ENCODE measurements at regions not wholly inside any gene's neighbourhood (a gene's known extent, or its start where the extent isn't known, plus 50 kb on each side); places are given as distances from the start of the nearest gene placed in this dataset.

- no peaks in the 10 kb centered on the region for H3K4me1 ChIP-seq (ENCODE audit: control insufficient read depth, insufficient read depth, low read length)
- no peak overlapping the region for H3K4me3 ChIP-seq
- POLR2A ChIA-PET, result no interaction called here
- no peaks in the 10 kb centered on the region for H3K9me3 ChIP-seq (replicated peaks; ENCODE audit: control insufficient read depth, insufficient read depth, low read length)
- TF ChIP-seq SUPT20H (IDR thresholded peaks at IDR 0.05; ENCODE audit: borderline replicate concordance, control insufficient read depth, low read depth, low read length), result no peak
- no peak for TF ChIP-seq STAT1 (conservative IDR thresholded peaks at IDR 0.05)
- no peak for TF ChIP-seq JUND (IDR thresholded peaks at IDR 0.05; ENCODE audit: low read depth, low read length)
- TF ChIP-seq EP300 (IDR thresholded peaks at IDR 0.05; ENCODE audit: borderline replicate concordance in 1 of 2, control insufficient read depth in 1 of 2, low read depth in 2 of 2, low read length in 2 of 2), result no peak
- TF ChIP-seq WRNIP1 (IDR thresholded peaks at IDR 0.05; ENCODE audit: borderline replicate concordance, low read depth, low read length), result no peak
- no peak for TF ChIP-seq KLF5 (IDR thresholded peaks at IDR 0.05; ENCODE audit: partially characterized antibody)
- no peak for TF ChIP-seq NFXL1 (IDR thresholded peaks at IDR 0.05; ENCODE audit: borderline replicate concordance)
- no peak for TF ChIP-seq NFIC (IDR thresholded peaks at IDR 0.05; ENCODE audit: low read depth, low read length)
- no peak for TF ChIP-seq POLR2AphosphoS2 (IDR thresholded peaks at IDR 0.05; ENCODE audit: low read depth, low read length)
- TF ChIP-seq REST (IDR thresholded peaks at IDR 0.05; ENCODE audit: low read depth, low read length), result no peak
- TF ChIP-seq IKZF2 (IDR thresholded peaks at IDR 0.05), result no peak
- no peak for TF ChIP-seq RAD21 (IDR thresholded peaks at IDR 0.05; ENCODE audit: insufficient read depth, low read depth, low read length)
- in situ Hi-C loops (cut with MboI), result no loop called here
- BruUV-seq (replicated peaks), result no TSS peak
- no peaks in the 10 kb centered on the region for H3K36me3 ChIP-seq (ENCODE audit: control insufficient read depth in 2 of 2, insufficient read depth in 2 of 2, low read length in 1 of 2)
- H3K27ac ChIP-seq (ENCODE audit: control insufficient read depth, insufficient read depth), result no peak overlapping the region
- no peak overlapping the region for H3K9ac ChIP-seq (ENCODE audit: control insufficient read depth, insufficient read depth, low read length)
- FAIRE-seq, result no peak
- RAD21 ChIA-PET (ENCODE audit: unreplicated experiment), result no interaction called here
- no peaks in the 10 kb centered on the region; a peak in 1 of 4 replicates for H3K27me3 ChIP-seq (replicated peaks in 1 of 2; ENCODE audit: control insufficient read depth in 2 of 2, insufficient read depth in 2 of 2, low read length in 1 of 2)
- H3K79me2 ChIP-seq (ENCODE audit: control insufficient read depth, insufficient read depth, low read length), result no peaks in the 10 kb centered on the region
- intact Hi-C loops (cut with micrococcal nuclease; ENCODE audit: unreplicated experiment), result no loop called here
- DNase-seq (ENCODE audit: low read depth, low spot score), result no peak
- H2AFZ ChIP-seq (ENCODE audit: control insufficient read depth, low read depth, low read length), result no peak overlapping the region
- CTCF ChIA-PET, result no interaction called here
- no peaks in the 10 kb centered on the region for H4K20me1 ChIP-seq (ENCODE audit: control insufficient read depth, insufficient read depth)
- WGBS (ENCODE audit: insufficient coverage, insufficient replicate concordance, low lambda C conversion rate, missing lambda C conversion rate), result 3% methylated on average over 3 of the region's 3 CpGs
- ATAC-seq, result no peak
- no peak overlapping the region for H3K4me2 ChIP-seq (ENCODE audit: control insufficient read depth, insufficient read depth)
- SMC1A ChIA-PET (ENCODE audit: uncharacterized antibody, unreplicated experiment), result no interaction called here
Observed at GRCh38 chr17:33352526-33352925, 59.4 kb upstream of the ASIC2 start.

All from GM12878 (cell line).